ENCODE measurements at regions not wholly inside any gene's neighbourhood (a gene's known extent, or its start where the extent isn't known, plus 50 kb on each side); places are given as distances from the start of the nearest gene placed in this dataset.
"Not testable (repeated sequence)": the region's sequence is repeated elsewhere in the genome, so short reads cannot be mapped to it uniquely, and the experiment has no call there.

DNA sequence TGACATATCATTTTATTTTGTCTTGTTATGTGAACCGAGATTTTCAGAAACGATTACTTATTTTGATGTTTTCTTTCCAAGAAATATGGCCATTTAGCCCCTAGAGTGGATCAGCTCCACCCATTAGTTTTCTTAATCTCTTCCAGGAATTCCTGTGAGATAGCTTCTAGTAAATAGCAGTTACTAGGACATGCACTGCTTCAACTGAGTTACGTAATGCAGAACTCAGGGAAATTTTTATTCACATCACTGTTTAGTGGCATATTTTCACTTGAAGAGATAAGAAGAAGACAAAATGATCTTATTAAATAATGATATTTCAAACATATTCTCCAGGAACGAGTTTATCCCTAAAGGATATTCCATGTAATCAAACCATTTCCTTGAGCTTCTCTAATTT, 573.5 kb upstream of the CNTNAP5 start:
- no peak overlapping the region for H3K4me3 Mint-ChIP-seq
- no peaks in the 10 kb centered on the region for H3K27me3 Mint-ChIP-seq
- peaks cover 3 to 20% (median 8%) of the 10 kb centered on the region in 3 donors for H3K9me3 Mint-ChIP-seq
- peaks cover 0 to 2% (median 0%) of the 10 kb centered on the region in 3 donors for H3K4me1 Mint-ChIP-seq
- no peak overlapping the region for H3K27ac Mint-ChIP-seq
- H3K36me3 Mint-ChIP-seq: no peaks in the 10 kb centered on the region

DNA sequence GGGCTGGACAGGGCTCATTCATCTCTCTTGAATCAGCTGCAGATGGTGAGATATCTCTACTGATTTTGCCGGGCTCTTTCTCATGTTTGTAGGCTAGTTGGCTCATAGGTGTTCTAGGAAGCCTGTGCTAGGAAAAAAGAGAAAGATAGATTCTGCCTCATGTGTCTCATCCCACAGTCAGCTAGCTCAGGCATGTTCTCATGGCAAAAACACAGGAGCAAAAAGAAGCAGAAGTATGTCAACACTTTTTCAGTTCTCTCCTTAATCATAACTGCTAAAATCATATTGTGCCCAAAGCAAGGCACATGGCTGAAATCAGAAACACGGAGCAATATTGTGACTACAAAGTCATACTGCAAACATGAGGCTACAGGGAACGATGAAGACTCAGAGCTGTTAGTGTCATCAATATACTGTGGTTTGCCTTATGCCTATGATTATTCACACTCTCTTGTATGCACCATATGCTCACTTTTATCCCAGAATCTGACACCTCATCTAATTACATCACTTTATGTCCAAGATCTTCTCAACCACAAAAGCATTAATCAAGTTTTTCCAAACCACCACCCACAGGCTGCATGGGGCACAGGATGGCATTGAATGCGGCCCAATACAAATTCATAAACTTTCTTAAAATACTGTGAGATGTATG, 571.9 kb upstream of the CNTNAP5 start:
- Mint-ChIP-seq H3K36me3 (no peaks in the 10 kb centered on the region), H3K9me3 (peaks cover 3 to 18% (median 6%) of the 10 kb centered on the region in 3 donors), H3K4me1 (peaks cover 0 to 2% (median 0%) of the 10 kb centered on the region in 3 donors), H3K4me3 (no peak overlapping the region), H3K27ac (no peak overlapping the region), H3K27me3 (no peaks in the 10 kb centered on the region)

DNA sequence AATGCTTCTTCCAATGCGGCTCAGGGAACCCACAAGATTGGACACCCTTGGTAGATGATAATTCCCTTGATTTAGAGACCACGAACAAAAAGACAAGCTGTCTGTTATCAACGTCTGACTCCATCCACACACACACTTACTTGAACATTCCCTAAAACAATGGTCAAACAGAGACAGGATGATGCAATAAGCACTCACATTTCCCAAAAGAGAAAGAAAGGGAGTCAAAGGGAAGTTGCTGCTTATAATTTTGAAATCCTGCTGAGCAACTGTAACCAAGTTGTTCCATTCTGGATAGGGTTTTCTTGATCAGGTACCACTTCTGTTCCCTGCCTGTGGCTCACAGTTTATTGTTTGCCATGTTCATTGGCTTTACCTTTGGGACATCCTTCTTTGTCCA, 571.3 kb upstream of the CNTNAP5 start:
- Mint-ChIP-seq H3K4me3 (no peak overlapping the region), H3K4me1 (peaks cover 0 to 1% (median 0%) of the 10 kb centered on the region in 3 donors), H3K36me3 (no peaks in the 10 kb centered on the region), H3K9me3 (peaks cover 0 to 15% (median 6%) of the 10 kb centered on the region in 3 donors), H3K27ac (no peak overlapping the region), H3K27me3 (no peaks in the 10 kb centered on the region)

DNA sequence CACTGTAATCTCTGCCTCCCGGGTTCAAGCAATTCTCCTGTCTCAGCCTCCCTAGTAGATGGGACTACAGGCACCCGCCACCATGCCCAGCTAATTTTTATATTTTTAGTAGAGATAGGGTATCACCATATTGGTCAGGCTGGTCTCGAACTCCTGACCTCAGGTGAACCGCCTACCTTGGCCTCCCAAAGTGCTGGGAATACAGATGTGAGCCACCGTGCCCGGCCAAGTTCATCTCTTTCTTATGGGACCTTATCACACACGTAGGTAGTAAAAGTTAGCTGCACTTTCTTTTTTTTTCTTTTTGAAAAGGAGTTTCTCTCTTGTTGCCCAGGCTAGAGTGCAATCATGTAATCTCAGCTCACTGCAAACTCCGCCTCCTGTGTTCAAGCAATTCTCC, 569.9 kb upstream of the CNTNAP5 start:
- not testable (repeated sequence) for H3K27ac Mint-ChIP-seq, H3K36me3 Mint-ChIP-seq, H3K4me3 Mint-ChIP-seq, H3K27me3 Mint-ChIP-seq, H3K4me1 Mint-ChIP-seq
- peaks cover 0 to 15% (median 6%) of the 10 kb centered on the region in 3 donors for H3K9me3 Mint-ChIP-seq

DNA sequence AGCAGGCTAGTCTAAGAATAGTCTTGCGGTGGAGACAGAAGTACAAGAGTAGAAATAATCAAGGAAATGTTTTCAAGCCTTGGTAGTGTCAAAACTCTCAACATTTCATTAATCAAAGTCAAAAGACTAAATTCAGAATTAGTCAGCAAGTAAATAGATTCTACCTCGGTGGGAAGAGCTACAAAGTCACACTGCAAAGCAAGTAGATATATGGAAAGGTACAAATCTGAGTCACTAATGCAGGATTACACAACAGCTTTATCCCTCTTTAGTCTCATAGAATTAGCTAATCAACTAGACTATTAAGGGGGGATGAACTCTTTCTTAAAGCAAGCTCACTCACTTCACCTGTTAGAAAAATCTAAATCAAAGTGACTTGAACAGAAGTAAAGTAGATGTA, 568.7 kb upstream of the CNTNAP5 start:
- Mint-ChIP-seq H3K36me3 (no peaks in the 10 kb centered on the region), H3K9me3 (peaks cover 0 to 15% (median 6%) of the 10 kb centered on the region in 3 donors), H3K4me1 (no peaks in the 10 kb centered on the region), H3K27ac (no peak overlapping the region), H3K27me3 (no peaks in the 10 kb centered on the region), H3K4me3 (no peak overlapping the region)

DNA sequence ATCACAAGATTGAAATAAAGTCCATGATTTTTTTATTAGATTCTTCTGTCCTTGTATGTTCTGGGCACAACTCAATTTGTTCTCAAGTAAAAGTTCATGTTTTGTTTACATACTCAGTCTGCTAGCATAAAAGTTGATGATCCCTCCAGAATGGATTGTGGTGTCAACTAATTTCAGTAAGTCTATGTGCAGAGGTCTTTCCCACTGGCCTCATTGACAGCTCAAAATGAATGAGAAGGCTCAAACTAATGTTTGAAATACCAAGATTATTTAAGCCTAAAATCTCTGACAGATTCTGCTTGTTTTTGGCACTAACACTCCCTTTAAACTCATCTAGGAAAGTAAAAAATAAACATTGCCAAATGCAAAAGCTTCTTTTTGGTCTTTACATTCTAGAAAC, 561.2 kb upstream of the CNTNAP5 start:
- H3K27me3 Mint-ChIP-seq: no peaks in the 10 kb centered on the region
- peaks cover 0 to 4% (median 2%) of the 10 kb centered on the region in 3 donors for H3K9me3 Mint-ChIP-seq
- no peak overlapping the region for H3K27ac Mint-ChIP-seq
- H3K4me3 Mint-ChIP-seq: no peak overlapping the region
- H3K4me1 Mint-ChIP-seq: no peaks in the 10 kb centered on the region
- no peaks in the 10 kb centered on the region for H3K36me3 Mint-ChIP-seq

DNA sequence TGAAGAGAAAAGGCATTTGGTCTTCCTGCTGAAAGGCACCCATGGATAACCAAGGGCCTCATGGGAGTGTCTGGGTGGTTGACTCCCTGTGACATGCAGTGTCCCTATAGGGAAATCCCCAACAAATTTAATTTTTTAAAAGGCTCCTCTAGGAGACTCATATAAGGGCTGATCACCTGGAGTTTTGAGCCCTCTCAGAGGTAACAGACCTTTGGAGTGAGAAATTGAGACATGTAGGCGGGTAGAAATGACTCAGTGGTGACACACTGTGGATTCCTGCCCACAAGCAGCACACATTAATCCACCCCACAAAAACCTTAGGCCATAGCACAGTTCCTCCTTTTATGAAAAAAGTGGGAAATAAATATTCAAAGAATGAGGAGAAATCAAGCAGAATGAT, 557.0 kb upstream of the CNTNAP5 start:
- peaks cover 2 to 9% (median 3%) of the 10 kb centered on the region in 3 donors for H3K9me3 Mint-ChIP-seq
- H3K27me3 Mint-ChIP-seq: no peaks in the 10 kb centered on the region
- H3K4me3 Mint-ChIP-seq: no peak overlapping the region
- H3K4me1 Mint-ChIP-seq: no peaks in the 10 kb centered on the region
- peak overlapping the region in 1 of 3 donors; percentile 33 for H3K27ac Mint-ChIP-seq
- no peaks in the 10 kb centered on the region for H3K36me3 Mint-ChIP-seq

DNA sequence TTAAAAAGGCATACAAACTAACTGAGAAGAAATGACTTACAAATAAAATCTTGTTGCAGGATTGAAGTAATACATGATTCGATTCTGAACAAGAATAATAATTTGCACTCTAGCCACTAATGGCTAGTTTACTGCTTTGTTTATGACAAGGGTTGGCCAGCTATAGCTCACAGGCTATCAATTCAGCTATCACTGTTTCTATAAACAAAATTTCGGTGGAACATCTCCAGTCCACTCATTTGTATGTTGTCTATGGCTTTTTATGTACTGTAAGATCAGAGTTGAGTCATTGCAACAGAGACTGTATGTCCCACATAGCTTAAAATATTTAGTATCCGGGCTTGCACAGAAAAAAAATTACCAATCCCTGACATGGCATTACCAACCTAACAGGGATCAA, 543.7 kb upstream of the CNTNAP5 start:
- Mint-ChIP-seq H3K9me3 (peaks cover 2 to 17% (median 6%) of the 10 kb centered on the region in 3 donors), H3K27me3 (no peaks in the 10 kb centered on the region), H3K4me3 (no peak overlapping the region)

DNA sequence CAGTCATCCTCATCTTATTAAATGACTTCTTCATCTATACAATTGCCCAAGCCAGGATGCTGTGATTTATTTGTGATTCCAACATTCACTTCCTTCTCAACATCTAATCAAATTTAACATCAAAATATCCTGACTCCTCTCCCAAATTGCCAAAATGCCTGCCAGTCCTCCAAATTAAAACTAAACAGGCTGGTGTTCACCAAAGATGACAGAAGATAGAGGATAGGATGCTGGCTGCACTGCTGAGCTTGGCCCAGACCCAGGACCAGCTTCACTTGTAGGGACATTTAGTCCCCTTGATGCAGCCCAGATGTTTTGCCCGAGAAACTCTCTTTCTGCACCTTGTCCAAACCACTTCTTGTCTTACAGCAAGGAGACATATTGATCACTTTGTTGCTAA, 540.0 kb upstream of the CNTNAP5 start:
- Mint-ChIP-seq H3K27ac (no peak overlapping the region), H3K36me3 (no peaks in the 10 kb centered on the region), H3K4me3 (no peak overlapping the region), H3K9me3 (peaks cover 0 to 17% (median 6%) of the 10 kb centered on the region in 3 donors), H3K27me3 (no peaks in the 10 kb centered on the region), H3K4me1 (no peaks in the 10 kb centered on the region)

More for the DNA sequence above, 543.7 kb upstream of the CNTNAP5 start:
- H3K36me3 Mint-ChIP-seq: no peaks in the 10 kb centered on the region
- peaks cover 0 to 2% (median 0%) of the 10 kb centered on the region in 3 donors for H3K4me1 Mint-ChIP-seq
- H3K27ac Mint-ChIP-seq: no peak overlapping the region

DNA sequence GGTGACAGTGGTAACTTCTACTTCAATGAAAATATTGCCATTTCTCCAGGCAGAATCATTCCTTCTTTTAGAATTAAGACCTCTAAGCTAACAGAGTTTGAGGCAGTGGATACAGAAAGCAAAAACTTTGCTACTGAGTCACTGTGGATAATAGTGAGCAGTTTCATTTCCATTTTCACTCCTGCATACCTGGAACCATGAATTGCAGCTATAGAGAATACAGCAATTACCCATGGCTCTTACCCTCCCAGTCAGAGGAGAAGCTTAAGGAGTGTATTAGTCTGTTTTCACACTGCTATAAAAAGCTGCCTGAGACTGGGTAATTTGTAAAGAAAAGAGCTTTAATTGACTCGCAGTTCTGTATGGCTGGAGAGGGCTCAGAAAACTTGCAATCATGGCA, 531.4 kb upstream of the CNTNAP5 start:
- Mint-ChIP-seq H3K4me3 (no peak overlapping the region), H3K27me3 (no peaks in the 10 kb centered on the region), H3K36me3 (no peaks in the 10 kb centered on the region), H3K9me3 (peaks cover 0 to 16% (median 3%) of the 10 kb centered on the region in 3 donors), H3K4me1 (no peaks in the 10 kb centered on the region), H3K27ac (no peak overlapping the region)

DNA sequence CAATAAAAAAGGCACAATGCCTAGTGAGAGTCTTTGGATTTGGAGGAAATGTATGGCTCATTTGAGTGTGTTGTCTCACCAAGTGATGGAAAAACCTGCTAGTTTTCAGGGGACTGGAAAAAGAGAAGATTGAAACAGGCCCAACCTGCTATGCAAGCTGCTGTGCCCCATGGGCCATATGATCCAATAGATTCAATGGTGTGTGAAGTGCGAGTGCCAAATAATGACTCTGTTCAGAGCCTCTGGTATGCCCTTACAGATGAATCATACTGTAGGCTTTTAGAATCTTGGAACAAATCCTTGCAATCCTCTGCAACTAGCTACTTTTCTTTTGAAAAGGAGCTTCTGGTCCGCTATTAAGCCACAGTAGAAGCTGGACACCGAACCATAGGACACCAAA, 529.8 kb upstream of the CNTNAP5 start:
- peaks cover 0 to 16% (median 3%) of the 10 kb centered on the region in 3 donors for H3K9me3 Mint-ChIP-seq
- H3K4me3 Mint-ChIP-seq: no peak overlapping the region
- H3K27ac Mint-ChIP-seq: no peak overlapping the region
- H3K4me1 Mint-ChIP-seq: no peaks in the 10 kb centered on the region
- H3K27me3 Mint-ChIP-seq: no peaks in the 10 kb centered on the region
- no peaks in the 10 kb centered on the region for H3K36me3 Mint-ChIP-seq

DNA sequence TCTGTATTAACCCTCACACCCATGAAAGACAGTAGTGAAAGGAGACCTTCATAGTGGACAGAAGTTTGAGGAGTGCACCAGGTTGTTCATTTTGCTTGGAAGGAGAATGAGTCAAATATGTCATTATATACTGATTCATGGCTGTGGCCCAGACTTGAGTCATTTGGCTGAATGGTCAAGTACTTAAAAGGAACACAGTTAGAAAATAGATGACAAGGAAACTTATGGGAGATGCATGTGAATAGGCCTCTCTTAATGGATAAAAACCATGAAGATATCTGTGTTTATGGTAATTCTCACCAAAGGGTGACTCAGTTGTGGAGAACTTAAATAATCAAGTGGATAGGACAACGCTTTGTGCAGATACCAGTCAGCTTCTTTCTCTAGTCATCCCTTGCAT, 524.7 kb upstream of the CNTNAP5 start:
- H3K36me3 Mint-ChIP-seq: no peaks in the 10 kb centered on the region
- no peaks in the 10 kb centered on the region for H3K27me3 Mint-ChIP-seq
- H3K4me3 Mint-ChIP-seq: no peak overlapping the region
- H3K4me1 Mint-ChIP-seq: no peaks in the 10 kb centered on the region
- peaks cover 0 to 15% (median 7%) of the 10 kb centered on the region in 3 donors for H3K9me3 Mint-ChIP-seq
- no peak overlapping the region for H3K27ac Mint-ChIP-seq

DNA sequence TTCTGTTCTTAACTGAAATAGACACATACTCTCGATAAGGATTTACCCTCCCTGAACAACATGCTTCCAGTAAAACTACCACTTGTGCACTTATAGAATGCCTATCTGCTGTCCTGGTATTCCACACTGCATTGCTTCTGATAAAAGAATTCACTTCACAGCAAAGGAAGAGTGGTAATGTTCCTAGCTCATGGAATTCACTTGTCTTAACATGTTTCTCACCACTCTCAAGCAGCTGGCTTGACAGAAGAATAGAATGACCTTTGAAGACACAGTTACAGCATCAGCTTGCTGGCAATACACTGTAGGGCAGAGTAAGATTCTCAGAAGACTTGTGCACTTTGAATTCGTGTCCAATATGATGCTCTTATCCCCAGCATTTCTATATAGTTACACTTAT, 524.1 kb upstream of the CNTNAP5 start:
- Mint-ChIP-seq H3K4me3 (no peak overlapping the region), H3K4me1 (no peaks in the 10 kb centered on the region), H3K27me3 (no peaks in the 10 kb centered on the region), H3K36me3 (no peaks in the 10 kb centered on the region), H3K27ac (no peak overlapping the region), H3K9me3 (peaks cover 0 to 15% (median 7%) of the 10 kb centered on the region in 3 donors)

DNA sequence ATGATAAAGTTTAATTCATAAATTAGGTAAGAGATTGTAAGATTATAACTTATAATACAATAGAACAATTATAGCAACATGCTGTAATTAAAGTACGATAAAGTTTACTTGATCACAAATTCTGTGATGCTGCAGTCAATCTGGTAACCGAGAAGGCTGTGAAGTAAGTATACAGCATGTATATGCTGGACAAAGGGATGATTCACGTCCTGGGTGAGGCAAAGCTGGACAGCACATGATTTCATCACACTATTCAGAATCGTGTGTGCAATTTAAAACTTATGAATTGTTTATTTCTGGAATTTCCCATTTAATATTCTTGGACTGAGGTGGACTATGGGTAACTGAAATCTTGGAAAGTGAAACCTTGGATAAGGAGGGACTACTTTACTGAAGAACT, 522.2 kb upstream of the CNTNAP5 start:
- Mint-ChIP-seq H3K36me3 (no peaks in the 10 kb centered on the region), H3K27ac (no peak overlapping the region), H3K9me3 (peaks cover 0 to 8% (median 4%) of the 10 kb centered on the region in 3 donors), H3K27me3 (no peaks in the 10 kb centered on the region), H3K4me1 (no peaks in the 10 kb centered on the region), H3K4me3 (no peak overlapping the region)

DNA sequence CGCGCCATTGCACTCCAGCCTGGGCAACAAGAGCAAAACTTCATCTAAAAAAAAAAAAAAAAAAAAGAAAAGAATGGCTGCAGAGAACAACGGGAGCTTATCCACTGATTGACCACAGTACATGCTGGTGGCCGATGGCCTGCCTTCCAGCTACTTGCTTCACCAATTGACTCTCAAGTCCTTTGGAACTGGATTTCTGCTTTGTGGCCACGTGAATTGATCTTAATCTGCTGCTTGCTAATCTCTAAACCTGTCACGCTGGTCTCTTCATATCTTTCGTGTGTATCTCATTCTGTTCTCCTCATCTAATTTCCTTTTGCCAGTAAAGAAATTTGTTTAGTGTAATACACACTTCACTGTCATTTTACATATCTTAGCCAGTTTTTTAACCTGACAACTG, 512.5 kb upstream of the CNTNAP5 start:
- H3K36me3 Mint-ChIP-seq: peaks cover 2% of the 10 kb centered on the region
- H3K4me1 Mint-ChIP-seq: no peaks in the 10 kb centered on the region
- H3K4me3 Mint-ChIP-seq: no peak overlapping the region
- H3K9me3 Mint-ChIP-seq: peaks cover 0 to 8% (median 3%) of the 10 kb centered on the region in 3 donors
- no peaks in the 10 kb centered on the region for H3K27me3 Mint-ChIP-seq
- H3K27ac Mint-ChIP-seq: no peak overlapping the region

DNA sequence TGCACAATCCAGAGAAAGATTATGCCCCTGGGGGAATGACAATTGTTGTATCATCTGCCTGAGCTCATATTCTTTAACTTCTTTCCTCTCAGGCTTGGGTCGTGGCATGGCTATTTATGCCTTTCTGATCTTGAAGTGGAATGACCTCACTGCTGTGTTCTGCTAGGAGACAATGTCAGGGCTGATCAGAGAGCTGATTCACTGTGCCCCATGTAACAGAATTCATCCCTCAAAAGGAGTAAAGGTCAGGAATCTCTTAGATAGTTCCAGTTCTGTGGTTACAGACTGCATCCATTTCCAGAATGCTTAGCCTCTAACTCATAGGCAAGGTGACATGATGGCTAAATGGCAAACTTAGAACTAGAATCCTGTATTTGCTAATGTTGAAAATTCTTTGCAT, 511.7 kb upstream of the CNTNAP5 start:
- Mint-ChIP-seq H3K9me3 (peaks cover 0 to 6% (median 3%) of the 10 kb centered on the region in 3 donors), H3K36me3 (peaks cover 2% of the 10 kb centered on the region), H3K27me3 (no peaks in the 10 kb centered on the region), H3K27ac (no peak overlapping the region), H3K4me3 (no peak overlapping the region), H3K4me1 (no peaks in the 10 kb centered on the region)
